ENCODE measurements at regions not wholly inside any gene's neighbourhood (a gene's known extent, or its start where the extent isn't known, plus 50 kb on each side); places are given as distances from the start of the nearest gene placed in this dataset.
"Not testable (repeated sequence)": the region's sequence is repeated elsewhere in the genome, so short reads cannot be mapped to it uniquely, and the experiment has no call there.

DNA sequence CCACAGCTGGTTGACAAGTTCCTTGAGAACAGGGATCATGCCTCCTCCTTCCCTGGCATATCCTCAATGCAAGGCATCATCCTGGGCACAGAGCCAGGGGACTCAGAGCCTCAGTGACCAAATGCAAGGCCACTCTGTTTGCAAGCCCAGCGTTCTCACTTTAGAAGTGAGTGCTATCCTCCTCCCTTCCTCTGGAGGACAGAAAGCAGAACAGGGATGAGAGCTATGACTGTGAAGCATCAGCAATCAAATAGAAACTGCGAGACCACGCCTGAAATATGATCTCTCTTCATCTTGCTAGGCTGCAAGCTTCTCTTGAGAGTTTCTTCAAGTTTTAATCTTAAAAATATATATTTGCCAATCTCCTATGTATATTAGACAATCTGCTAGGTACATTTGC lies 119.8 kb downstream of the LRATD1 start:
- DNase-seq (ENCODE audit: low read depth): no peak

DNA sequence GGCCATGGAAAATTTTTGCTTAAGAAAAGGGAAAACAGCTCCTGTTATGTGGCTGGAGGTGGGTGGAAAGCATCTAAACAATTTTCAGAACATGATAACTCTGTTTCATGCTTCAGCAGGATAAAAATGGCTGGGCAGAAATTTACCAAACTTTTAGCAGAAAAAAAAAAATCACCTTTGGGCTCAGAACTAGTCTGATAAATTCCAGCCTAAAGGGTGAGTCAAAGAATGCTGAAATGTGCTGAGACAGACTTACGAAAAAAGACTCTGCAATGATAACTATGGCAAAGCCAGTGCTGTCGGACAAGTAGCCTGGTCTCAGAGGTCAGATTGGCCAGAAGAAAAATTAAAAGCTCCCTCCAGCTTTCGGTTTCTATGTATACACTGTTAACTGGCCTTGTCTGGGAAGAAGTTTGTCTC lies 123.6 kb downstream of the LRATD1 start:
- no peak for DNase-seq (ENCODE audit: low read depth)

DNA sequence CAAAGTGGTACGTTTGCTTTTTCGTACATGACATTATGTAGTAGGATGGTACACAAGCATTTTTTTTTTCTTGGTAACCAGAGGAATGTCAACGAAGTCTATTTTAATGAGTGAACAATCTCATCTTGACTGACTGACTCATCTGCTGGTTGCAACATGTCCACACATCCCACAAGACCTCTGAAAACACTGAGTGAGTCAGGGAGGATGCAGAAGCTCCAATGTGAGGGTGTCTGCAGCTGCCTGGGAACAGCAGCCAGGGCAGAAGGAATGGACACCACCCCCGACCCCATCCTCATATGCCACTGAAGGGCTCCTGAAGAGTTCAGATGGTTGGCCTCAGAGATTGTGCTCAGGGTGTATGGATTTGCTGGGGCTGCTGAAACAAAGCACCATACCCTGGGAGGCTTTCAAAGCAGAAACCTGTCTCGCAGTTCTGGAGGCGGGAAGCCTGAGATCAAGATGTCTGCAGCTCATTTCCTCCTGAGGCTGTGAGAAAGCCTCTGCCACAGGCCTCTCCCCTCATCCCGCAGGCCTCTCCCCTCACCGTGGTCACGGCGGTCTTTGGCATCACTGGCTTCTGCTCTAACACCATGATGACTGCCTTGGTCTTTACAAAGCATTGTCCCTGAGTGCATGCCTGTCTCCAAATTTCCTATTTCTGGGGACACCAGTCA lies 124.6 kb downstream of the LRATD1 start:
- peak; percentile 94 for DNase-seq (ENCODE audit: low read depth)

DNA sequence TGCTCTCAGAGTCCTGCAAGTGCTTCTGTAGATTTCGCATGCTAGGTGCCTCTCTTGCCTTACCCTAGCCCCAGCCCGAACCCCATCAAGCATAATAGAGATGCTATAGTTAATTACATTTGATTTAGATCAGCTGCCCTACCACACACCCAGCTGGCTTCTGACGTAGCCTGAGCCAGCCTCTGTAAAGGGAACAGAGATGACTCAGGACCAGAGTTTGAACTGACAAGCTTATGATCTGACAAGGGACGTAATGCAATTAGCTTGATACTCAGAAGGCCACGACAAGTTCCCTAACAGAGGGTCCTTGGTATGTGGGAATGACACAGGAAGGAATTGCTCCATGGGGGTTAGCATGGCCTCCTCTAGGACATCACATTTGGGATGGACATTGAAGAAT lies 126.6 kb downstream of the LRATD1 start:
- no peak for DNase-seq (ENCODE audit: low read depth)

DNA sequence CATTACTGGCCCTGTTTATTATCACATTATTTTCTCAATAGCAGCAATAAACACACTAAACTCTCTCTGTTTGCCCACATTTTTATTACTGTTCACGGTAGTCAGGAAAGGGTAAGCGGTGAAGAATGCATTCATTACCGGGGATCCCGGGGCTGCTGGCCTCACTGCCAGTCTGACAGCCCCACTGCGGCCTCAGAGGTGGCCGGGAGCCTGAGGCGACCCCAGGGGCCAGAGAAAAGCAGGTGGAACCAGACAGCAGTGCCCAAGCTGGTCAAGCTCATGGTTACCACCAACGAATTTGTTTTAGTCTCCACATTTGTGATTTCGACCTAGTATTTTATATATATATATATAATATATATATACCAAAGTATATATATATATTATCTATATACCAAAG lies 127.7 kb downstream of the LRATD1 start:
- DNase-seq (ENCODE audit: low read depth): no peak

DNA sequence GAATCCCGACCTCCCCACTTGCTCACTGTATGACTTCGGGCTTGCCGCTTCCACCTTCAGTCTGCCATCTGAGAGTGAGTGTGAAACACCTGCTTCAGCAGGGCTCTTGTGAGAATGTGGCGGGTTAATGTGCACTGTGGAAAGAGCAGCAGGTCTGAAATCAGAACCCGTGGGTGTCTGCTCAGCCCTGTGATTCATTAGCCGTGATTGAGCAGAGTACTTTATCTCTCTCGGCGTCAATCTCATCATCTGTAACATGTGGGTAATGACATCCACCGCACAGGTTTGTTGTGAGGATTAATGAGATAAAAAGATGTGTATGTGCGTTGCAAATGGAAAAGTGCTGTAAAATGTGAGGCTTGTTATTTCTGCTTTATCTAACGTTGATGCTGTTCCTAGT lies 128.6 kb downstream of the LRATD1 start:
- no peak for DNase-seq (ENCODE audit: low read depth)

DNA sequence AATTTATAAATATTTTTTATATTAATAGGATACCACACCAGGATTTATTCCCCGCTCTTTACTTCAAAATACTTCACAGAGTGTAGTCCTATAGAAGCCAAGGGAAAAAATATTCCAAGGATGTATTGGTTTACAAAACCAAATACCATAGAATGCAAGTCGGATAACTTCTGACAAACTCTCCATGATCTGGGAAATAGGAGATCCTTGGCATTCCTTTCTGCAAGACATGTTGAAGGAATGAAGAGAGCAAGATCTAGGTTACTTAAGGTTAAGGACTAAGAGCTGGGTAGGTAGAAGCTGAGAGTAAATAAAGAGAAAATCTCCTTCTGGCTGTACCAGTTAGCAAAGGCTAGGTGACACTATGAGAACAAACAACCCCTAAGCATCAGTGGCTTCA lies 141.2 kb downstream of the LRATD1 start:
- no peak for DNase-seq (ENCODE audit: low read depth)

DNA sequence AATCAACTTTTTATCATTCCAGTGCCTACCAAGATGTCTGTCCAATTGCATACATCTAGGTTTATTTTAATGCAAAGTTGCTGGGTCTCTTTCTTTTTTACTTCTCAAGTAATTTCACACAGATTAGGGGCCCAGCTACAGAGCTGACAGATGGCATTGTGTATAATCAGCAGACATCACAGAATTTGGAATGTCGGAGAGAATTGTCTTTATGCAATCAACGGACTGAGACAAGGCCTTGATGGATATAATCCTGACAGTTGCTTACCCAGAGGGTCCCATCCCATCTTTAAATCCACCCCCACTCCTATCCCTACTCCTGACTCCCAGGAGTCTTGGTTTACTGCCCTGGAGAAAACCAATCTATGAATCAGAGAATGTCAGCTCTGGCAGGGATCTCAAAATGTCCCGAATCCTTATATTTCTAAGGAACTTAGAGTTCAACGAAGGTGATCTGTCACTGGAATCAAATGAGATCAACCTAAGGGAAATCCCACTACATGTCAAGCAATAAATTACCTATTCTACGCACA lies 142.0 kb downstream of the LRATD1 start:
- no peak for DNase-seq (ENCODE audit: low read depth)

DNA sequence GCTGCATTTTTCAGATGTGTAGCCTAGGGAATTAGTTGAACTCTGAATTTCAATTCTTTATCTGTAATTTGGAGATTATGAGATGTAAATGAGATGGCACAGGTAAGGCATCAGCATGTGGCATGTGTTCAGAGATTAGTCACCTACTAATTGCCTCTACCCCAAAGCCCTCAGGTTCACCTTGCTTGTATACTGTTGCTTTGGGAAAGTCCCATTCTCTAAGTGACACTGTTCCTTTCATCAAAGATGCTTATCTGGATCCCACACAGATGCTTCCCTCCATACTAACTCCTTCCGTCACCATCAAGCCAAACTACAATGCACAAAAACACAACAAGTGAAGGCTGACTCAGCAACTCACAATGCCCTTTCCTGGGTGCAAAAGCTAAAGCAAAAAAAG lies 143.7 kb downstream of the LRATD1 start:
- no peak for DNase-seq (ENCODE audit: low read depth)

DNA sequence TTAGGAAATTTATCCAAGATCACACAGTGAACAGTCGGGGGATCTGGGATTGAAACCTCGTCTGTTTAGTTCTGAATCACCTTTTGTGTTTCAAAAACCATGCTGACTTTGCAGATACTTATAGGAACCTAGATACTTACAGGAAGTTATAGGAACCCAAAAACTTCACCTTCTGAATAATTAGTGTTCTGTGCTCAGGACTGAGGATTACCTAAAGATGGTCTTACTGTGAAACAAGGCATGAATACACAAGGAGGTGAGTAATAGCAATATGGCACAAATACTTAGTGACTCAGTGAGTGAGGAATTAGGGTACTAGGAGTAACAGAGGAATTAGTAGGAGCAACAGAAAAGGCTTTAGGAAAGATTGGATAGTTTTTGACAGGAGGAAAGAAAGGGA lies 145.5 kb downstream of the LRATD1 start:
- no peak for DNase-seq (ENCODE audit: low read depth)

DNA sequence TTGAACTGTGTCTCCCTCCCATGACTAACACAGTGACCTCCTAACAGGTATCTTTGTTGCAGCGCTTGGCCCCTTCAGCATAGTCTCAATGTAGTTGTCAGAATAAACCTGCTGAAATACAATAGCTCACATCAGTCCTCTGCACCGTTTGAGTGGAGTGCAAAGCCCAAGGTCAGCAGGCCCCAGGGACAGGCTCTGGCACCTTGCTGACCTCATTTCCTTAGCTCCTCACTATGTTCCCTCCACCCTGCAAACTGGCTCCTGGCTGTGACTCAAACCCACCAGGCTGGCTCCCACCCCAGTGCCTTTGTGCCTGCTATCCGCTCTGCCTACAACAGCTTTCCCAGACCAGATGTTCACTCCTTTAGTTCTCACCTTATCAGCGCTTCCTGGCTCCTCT lies 146.7 kb downstream of the LRATD1 start:
- DNase-seq (ENCODE audit: low read depth): no peak

DNA sequence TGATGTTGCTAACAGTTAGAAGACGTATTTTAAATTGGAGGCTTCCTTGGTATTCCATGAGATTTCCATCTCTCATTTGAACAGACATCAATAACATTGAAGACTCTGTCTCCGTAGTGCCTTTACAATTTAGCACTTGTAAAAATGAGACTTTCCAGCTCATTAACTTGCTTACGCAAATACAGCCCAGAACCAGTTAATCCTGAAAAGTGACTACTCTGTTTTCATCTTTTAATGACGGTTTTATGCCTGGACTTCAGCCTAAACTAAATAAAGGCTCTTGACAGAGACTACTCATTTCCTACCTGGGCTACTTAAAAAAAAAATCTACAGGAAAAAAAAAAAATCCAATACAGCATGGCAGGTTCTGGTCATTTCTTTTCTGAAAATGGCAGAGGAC lies 148.6 kb downstream of the LRATD1 start:
- no peak for DNase-seq (ENCODE audit: low read depth)

DNA sequence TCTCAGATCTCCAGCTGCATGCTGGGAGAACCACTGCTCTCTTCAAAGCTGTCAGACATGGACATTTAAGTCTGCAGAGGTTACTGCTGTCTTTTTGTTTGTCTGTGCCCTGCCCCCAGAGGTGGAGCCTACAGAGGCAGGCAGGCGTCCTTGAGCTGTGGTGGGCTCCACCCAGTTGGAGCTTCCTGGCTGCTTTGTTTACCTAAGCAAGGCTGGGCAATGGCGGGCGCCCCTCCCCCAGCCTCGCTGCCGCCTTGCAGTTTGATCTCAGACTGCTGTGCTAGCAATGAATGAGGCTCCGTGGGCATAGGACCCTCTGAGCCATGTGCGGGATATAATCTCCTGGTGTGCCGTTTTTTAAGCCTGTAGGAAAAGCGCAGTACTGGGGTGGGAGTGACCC lies 156.3 kb downstream of the LRATD1 start:
- DNase-seq (ENCODE audit: low read depth): not testable (repeated sequence)

DNA sequence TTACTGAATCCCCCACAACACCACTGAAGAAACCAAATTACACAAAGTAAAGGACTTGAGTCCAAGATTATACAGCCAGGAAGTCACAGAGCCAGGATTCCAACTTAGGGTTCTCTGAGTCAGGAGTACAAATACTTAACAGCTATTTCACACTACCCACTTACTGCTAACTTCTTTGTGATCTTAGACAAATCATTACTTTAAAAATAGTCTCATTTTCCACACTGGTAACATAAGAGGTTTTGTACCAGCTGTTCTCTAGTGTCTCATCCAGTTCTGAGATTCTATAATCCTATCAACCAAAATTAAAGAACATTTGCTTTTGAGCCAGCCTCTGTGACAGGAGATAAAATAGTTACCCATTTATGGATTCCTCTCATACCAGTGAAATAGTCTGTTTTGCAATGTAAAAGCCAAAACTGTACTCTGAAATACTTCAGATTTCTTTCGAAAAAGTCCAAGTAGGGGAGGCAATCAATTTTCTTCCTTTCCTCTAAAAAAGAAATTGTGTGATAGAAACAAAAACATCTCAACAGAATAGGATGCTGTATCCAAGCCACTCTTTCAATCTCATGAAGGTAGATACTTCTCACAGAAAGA lies 157.6 kb downstream of the LRATD1 start:
- peak; percentile 61 for DNase-seq (ENCODE audit: low read depth)

DNA sequence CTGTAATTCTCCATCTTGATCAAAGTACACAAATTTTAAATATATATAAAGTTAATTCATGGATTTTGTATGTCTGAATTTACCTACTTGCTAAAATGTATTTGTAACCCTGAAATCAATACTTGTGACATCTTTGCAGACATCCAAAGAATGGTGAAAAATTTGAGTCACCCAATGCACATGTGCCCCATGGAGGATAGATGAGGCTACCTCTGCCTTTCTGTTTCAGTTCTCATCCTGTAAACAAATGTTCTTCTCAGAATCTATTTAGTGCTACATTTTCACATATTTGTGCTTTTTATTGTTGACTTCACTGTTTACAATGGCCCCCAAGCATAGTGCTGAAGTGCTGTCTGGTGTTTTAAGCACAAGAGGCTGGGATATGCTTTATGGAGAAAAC lies 171.5 kb downstream of the LRATD1 start:
- no peak for DNase-seq (ENCODE audit: low read depth)

DNA sequence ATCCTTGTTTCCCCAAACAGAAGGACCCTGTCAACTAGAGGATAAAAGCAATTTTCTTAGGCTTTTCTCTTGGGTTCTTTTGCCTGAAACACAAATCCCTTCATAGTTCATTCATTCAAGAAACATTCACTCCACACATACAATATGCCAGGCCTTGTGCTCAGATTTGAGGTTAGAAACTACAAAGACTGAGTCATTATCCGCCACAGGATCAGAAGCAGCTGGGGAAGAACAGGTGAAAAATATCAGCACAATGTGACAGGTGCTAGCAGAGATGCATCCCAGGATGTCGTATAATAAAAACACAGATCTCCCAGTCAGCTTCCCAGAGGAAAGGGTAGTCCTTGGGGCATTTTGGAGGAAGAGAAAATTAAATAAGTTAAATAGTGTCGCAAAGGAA lies 172.4 kb downstream of the LRATD1 start:
- DNase-seq (ENCODE audit: low read depth): no peak

DNA sequence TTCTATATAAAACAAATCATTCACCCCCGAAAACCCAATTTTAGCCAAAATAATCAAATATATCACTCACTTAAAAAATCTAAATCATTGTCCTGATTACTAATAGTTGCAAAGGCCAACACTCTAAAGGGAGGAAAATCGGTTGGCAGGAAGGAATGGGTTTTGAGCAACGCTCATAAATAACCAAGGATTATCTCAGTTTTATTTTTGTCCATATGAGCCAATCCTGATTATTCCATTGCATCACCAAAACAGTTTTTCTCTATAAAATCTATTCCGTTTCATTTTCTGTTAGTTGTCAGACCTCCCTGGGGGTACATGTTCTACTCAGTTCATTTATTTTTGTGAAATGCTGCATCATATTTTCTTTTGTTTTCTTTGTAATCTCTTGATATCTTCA lies 174.1 kb downstream of the LRATD1 start:
- DNase-seq (ENCODE audit: low read depth): no peak

DNA sequence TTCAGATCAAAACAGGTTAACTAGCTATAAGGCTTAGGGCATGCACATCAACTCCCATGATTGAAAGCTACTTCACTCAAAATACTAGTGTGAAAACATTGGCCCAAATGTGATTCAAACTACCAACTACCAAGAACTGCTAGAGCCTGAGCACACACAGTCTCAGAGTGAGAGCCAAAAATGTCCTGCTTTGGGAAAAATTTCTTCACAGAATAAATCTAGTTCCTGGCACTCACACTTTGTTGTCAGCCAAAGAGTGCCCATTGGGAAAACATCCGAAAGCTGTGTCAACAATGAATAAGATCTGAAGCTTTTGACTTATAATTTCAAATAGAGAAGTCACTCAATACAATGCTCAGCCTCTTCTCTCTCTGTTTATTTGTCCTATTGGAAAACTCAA lies 182.7 kb downstream of the LRATD1 start:
- no peak for DNase-seq (ENCODE audit: low read depth)

DNA sequence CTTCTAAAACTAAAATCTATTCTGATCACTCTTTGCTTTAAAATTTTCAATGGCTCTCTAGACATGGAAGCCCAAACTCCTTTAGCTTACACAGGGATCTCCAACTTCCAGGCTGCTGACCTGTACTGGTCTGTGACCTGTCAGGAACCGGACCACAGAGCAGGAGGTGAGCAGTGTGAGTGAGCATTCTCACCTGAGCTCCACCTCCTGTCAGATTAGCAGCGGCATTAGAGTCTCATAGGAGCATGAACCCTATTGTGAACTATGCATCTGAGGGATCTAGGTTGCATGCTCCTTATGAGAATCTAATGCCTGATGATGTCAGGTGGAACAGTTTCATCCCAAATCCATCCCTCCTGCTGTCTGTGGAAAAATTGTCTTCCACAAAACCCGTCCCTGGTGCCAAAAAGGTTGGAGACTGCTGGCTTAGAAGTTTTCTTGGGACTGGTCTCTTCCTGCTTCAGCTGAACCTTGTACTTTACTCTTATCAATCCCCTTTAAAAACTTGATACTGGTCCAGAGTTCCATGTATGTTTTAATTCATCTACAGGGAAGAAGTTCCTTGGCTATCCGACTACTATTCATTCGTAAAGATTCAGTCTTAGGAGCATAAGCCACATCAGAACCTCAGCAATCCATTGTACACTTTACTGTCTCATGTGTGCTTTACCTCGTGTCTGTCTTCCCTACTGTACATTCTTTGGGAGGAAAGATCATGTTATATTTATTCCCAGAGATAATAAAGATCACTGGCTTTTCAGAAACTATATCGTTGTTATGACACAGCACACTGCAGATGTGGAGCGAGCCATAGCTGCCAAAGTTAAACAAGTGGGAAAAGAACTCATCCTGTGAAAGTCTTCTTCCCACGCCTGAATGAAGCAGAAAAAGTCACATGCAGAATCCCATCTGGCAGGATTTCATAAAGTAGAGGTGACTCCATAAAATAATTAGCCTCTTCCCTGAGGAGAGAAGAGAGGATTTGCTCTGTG lies 183.8 kb downstream of the LRATD1 start:
- DNase-seq (ENCODE audit: low read depth): no peak

DNA sequence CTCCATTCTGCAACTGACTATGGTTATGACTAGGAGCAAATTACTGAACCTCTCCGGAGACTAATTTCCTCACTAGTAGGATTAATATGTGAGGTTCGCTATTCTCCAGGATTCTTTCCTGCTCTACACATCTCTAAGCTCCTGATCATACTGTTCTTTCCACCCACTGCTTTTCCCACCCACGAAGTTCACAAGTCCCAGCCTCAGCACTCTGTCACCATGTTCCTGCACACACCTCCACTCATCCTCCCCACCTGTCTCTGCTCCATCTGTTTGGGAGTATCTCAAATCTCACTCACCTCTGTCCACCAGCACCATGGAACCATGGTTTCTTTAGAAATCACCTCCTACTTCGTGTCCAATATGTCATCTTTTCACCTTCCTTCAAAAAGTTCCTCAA lies 185.3 kb downstream of the LRATD1 start:
- no peak for DNase-seq (ENCODE audit: low read depth)

DNA sequence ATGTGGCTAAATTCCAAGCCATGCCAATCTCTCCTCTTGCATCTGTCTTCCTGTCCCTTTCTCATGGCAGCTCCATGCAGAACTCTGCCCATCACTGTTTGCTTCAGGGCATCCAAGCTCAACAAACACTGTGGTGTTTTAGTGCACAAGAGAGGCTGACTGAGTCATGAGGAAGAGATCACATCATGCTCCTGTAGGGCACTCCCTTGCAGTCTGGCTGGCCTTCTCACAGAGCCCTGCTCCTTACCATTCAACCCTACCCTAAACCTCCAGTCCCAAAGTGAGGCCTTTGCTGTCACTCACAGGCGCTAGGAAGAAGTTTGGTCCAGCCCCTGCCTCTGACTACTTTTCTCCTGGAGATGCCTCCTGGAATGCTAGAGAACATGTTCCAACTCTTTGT lies 194.0 kb downstream of the LRATD1 start:
- no peak for DNase-seq (ENCODE audit: low read depth)

DNA sequence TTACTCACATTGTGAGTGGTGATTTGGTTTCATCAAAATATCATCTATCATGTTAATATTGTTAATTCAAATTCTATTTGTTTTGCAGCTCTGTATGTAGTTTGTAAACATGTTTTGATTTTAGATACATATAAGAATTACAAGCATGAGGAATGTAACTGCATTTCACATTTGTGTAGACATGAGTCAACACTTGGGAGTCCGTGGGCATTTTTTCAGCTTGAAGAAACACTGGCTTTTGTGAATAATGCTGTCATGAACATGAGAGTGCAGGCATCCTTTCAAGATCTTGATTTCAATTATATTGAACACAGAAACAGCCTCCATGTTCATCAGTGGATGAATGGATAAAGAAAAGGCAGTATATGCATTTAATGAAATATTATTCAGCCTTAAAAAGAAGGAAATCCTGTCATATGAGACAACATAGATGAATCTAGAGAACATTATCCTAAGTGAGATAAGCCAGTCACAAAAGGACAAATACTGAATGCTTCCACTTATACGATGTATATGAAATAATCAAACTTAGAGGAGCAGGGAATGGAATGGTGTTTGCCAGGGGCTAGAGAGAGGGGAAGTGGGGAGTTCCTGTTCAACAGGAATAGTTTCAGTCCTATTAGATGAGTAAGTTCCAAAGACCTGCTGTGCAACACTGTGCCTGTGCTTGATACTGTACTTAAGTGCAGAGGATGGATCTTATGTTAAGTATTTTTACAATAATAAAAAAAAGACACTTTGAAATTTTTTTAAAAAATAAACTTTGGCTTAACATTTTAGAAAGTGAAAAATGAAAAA lies 194.9 kb downstream of the LRATD1 start:
- DNase-seq (ENCODE audit: low read depth): no peak

Data from GM04503 (cell line).